Erythroblast (primary cell): ENCODE measurements at regions not wholly inside any gene's neighbourhood (a gene's known extent, or its start where the extent isn't known, plus 50 kb on each side); places are given as distances from the start of the nearest gene placed in this dataset.

Experiments
- GATA1 ChIP-seq: IDR thresholded peaks from 2 replicates; pipeline ENCODE4 v1.6.1; 2011; ENCODE audit warnings: low read depth, mild to moderate bottlenecking, control low read depth, low read length, moderate library complexity
- POLR2A ChIP-seq: IDR thresholded peaks from 2 replicates; pipeline ENCODE4 v1.6.1; 2011; ENCODE audit warnings: mild to moderate bottlenecking, low read length

GRCh38 chr13:106874323-106874722 lies 306.4 kb upstream of the ARGLU1 start:
- no peak for TF ChIP-seq POLR2A
- no peak for TF ChIP-seq GATA1
